Fibroblast of lung (primary cell): ENCODE measurements at regions not wholly inside any gene's neighbourhood (a gene's known extent, or its start where the extent isn't known, plus 50 kb on each side); places are given as distances from the start of the nearest gene placed in this dataset.
"Not testable (repeated sequence)": the region's sequence is repeated elsewhere in the genome, so short reads cannot be mapped to it uniquely, and the experiment has no call there.

Experiments
- DNase-seq, 2 donors: peaks; one replicate each; pipeline versions ENCODE4 v3.0.0 to v3.0.0-alpha.2; 2010; ENCODE audit warnings: low read depth in 2 of 2
- H2AFZ ChIP-seq: 2 replicates; pipeline ENCODE4 v1.5.1; 2012; ENCODE audit warnings: low read length, control low read depth, inconsistent platforms
- H3K27ac ChIP-seq: 2 replicates; pipeline ENCODE4 v1.5.1; 2011; ENCODE audit warnings: low read length, control low read depth; ENCODE audit not compliant: insufficient read depth
- H3K27me3 ChIP-seq: 2 replicates; pipeline ENCODE4 v1.5.1; 2011; ENCODE audit warnings: mild to moderate bottlenecking, low read length; ENCODE audit not compliant: control insufficient read depth, insufficient read depth
- H3K36me3 ChIP-seq: 2 replicates; pipeline ENCODE4 v1.5.1; 2011; ENCODE audit warnings: low read length; ENCODE audit not compliant: control insufficient read depth, insufficient read depth
- H3K4me1 ChIP-seq: 2 replicates; pipeline ENCODE4 v1.5.1; 2011; ENCODE audit warnings: low read length; ENCODE audit not compliant: control insufficient read depth, insufficient read depth; ENCODE audit errors: extremely low read depth
- H3K4me2 ChIP-seq: 2 replicates; pipeline ENCODE4 v1.5.1; 2011; ENCODE audit warnings: low read length, control low read depth; ENCODE audit not compliant: insufficient read depth; ENCODE audit errors: extremely low read depth
- H3K4me3 ChIP-seq, 4 experiments: fragments of 200-600 bp in 1 of 4; sonication (generic) in 1 of 4; replicated peaks in 1 of 4; 2 replicates each; pipeline ENCODE4 v1.5.1; 2011 to 2016; ENCODE audit warnings: low read length in 4 of 4, low read depth in 3 of 4, mild to moderate bottlenecking in 3 of 4, control low read depth in 2 of 4, inconsistent platforms in 1 of 4, mixed read lengths in 1 of 4; ENCODE audit not compliant: insufficient read depth in 1 of 4; ENCODE audit errors: control extremely low read depth in 1 of 4
- H3K79me2 ChIP-seq: 2 replicates; pipeline ENCODE4 v1.5.1; 2012; ENCODE audit warnings: mild to moderate bottlenecking, low read length, inconsistent platforms; ENCODE audit not compliant: control insufficient read depth, insufficient read depth
- H3K9ac ChIP-seq: 2 replicates; pipeline ENCODE4 v1.5.1; 2011; ENCODE audit warnings: mild to moderate bottlenecking, low read length, control low read depth; ENCODE audit not compliant: insufficient read depth
- H3K9me3 ChIP-seq: 2 replicates; pipeline ENCODE4 v1.5.1; 2012; ENCODE audit warnings: low read depth, low read length; ENCODE audit not compliant: control insufficient read depth, insufficient read depth
- H4K20me1 ChIP-seq: 2 replicates; pipeline ENCODE4 v1.5.1; 2011; ENCODE audit warnings: low read length; ENCODE audit not compliant: control insufficient read depth, insufficient read depth; ENCODE audit errors: extremely low read depth
- EZH2 ChIP-seq: IDR thresholded peaks from 2 replicates; pipeline ENCODE4 v1.5.1; 2012; ENCODE audit warnings: low read length, control low read depth, mild to moderate bottlenecking; ENCODE audit errors: missing control alignments
- TF ChIP-seq, protein P1 (sequence below), 2 donors: IDR thresholded peaks in 1 of 2; conservative IDR thresholded peaks in 1 of 2; 1 replicate in 1 of 2; 2 replicates in 1 of 2; pipeline ENCODE4 v1.5.1; 2011 to 2012; ENCODE audit warnings: low read length in 2 of 2, control low read depth in 1 of 2, inconsistent platforms in 1 of 2, low read depth in 1 of 2, mild to moderate bottlenecking in 1 of 2

DNA sequence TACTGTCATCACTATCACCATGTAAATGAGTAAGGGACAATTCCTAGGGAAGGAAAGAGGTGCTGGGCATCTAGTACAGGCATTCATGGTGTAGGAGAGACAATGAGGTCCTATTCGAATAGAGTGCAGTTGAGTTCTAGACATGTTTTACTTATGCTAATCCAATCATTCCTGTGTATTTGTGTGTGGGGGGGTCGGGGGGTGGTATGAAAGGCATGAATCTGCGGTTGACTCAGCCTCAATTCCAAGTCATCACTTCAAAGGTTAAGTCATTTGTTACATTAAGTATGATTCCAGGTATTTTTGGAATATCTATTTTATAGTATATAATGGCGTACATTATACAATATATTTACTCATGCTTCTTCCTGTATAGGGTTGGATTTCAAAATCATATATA, 163.1 kb upstream of the GALNT15 start:
- no peaks in the 10 kb centered on the region for H4K20me1 ChIP-seq
- H3K79me2 ChIP-seq, result no peaks in the 10 kb centered on the region
- no peak overlapping the region for H3K27ac ChIP-seq
- no peak for TF ChIP-seq EZH2
- TF ChIP-seq, protein P1, sequence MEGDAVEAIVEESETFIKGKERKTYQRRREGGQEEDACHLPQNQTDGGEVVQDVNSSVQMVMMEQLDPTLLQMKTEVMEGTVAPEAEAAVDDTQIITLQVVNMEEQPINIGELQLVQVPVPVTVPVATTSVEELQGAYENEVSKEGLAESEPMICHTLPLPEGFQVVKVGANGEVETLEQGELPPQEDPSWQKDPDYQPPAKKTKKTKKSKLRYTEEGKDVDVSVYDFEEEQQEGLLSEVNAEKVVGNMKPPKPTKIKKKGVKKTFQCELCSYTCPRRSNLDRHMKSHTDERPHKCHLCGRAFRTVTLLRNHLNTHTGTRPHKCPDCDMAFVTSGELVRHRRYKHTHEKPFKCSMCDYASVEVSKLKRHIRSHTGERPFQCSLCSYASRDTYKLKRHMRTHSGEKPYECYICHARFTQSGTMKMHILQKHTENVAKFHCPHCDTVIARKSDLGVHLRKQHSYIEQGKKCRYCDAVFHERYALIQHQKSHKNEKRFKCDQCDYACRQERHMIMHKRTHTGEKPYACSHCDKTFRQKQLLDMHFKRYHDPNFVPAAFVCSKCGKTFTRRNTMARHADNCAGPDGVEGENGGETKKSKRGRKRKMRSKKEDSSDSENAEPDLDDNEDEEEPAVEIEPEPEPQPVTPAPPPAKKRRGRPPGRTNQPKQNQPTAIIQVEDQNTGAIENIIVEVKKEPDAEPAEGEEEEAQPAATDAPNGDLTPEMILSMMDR (conservative IDR thresholded peaks at IDR 0.05 in 1 of 2, IDR thresholded peaks at IDR 0.05 in 1 of 2; ENCODE audit: low read depth in 1 of 2, low read length in 2 of 2), result no peak
- H3K9ac ChIP-seq, result no peak overlapping the region
- H3K4me2 ChIP-seq, result no peak overlapping the region
- H3K9me3 ChIP-seq, result no peaks in the 10 kb centered on the region
- peaks cover 10% of the 10 kb centered on the region for H3K4me1 ChIP-seq
- no peak overlapping the region for H3K4me3 ChIP-seq
- no peaks in the 10 kb centered on the region for H3K36me3 ChIP-seq
- H3K27me3 ChIP-seq, result no peaks in the 10 kb centered on the region
- no peak overlapping the region for H2AFZ ChIP-seq
- DNase-seq, result peak in 1 of 2 donors; percentile 70

DNA sequence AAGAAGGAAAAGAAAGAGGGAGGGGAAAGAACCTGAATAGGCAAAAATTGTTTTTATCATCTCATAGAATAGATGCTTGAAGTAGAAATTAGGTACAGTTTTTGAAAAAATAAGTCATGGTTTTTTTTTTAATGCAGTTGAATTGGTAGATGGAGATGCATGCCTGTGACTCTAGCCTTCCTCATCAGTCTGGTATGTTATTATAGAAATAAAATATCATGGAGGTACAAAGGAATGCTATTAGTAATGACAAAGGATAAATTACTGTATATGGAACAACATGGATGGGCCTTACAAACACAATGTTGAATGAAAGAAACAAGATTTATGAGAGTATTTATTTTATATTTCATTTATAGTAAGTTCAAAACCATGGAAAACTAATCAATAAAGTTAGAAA, 162.4 kb upstream of the GALNT15 start:
- Histone ChIP-seq H3K4me1 (peaks cover 10% of the 10 kb centered on the region), H3K36me3 (no peaks in the 10 kb centered on the region), H3K4me3 (no peak overlapping the region), H4K20me1 (no peaks in the 10 kb centered on the region), H3K27ac (peak overlapping the region; percentile 35), H3K79me2 (no peaks in the 10 kb centered on the region), H3K9ac (no peak overlapping the region), H2AFZ (no peak overlapping the region), H3K4me2 (no peak overlapping the region), H3K9me3 (no peaks in the 10 kb centered on the region), H3K27me3 (no peaks in the 10 kb centered on the region)
- TF ChIP-seq, protein P1 (conservative IDR thresholded peaks at IDR 0.05 in 1 of 2, IDR thresholded peaks at IDR 0.05 in 1 of 2; ENCODE audit: low read depth in 1 of 2, low read length in 2 of 2), result no peak
- TF ChIP-seq EZH2, result no peak
- DNase-seq, result peak; percentile 42 to 82

DNA sequence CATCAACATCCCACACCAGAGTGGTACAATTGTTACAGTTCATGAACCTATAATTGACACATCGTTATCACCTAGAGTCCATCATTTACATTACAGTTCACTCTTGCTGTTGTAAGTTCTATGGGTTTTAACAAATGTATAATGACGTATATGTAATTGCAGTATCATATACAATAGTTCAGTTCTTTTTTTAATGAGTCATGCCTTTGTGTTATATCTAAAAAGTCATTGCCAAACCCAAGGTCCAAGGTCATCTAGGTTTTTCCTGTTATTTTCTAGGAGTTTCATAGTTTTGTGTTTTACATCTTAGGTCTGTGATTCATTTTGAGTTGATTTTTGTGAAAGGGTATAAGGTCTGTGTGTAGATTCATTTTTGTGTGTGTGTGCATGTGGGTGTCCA, 160.9 kb upstream of the GALNT15 start:
- peak; percentile 66 to 73 for DNase-seq
- H3K9ac ChIP-seq, result no peak overlapping the region
- H3K4me3 ChIP-seq, result no peak overlapping the region
- H3K79me2 ChIP-seq, result no peaks in the 10 kb centered on the region
- TF ChIP-seq, protein P1 (conservative IDR thresholded peaks at IDR 0.05 in 1 of 2, IDR thresholded peaks at IDR 0.05 in 1 of 2; ENCODE audit: low read depth in 1 of 2, low read length in 2 of 2), result no peak
- no peak for TF ChIP-seq EZH2
- peak overlapping the region; percentile 27 for H3K27ac ChIP-seq
- H2AFZ ChIP-seq, result no peak overlapping the region
- peak overlapping the region; percentile 13 for H3K4me2 ChIP-seq
- no peaks in the 10 kb centered on the region for H3K9me3 ChIP-seq
- H3K36me3 ChIP-seq, result no peaks in the 10 kb centered on the region
- H3K4me1 ChIP-seq, result peaks cover 10% of the 10 kb centered on the region
- H3K27me3 ChIP-seq, result no peaks in the 10 kb centered on the region
- no peaks in the 10 kb centered on the region for H4K20me1 ChIP-seq

DNA sequence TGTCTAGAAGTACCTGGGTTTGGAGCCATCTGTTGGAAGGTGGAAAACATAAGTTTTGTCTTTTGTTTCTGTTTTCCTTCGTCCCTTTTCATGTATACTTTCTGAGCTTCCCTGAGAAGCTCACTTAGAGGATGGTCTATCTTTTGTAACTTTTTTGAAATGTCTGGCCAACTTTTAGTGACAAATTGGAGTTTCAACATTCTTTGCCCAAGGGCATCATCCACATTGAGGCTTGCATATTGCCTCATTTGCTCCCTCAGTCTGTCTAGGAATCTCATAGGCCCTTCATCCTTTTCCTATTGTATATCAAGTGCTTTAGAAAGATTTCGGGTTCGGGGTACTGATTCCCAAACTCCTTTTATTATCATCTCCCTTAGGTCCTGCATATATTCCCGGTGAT, 152.7 kb upstream of the GALNT15 start:
- H4K20me1 ChIP-seq, H3K4me2 ChIP-seq, H3K9me3 ChIP-seq, H3K79me2 ChIP-seq, H3K27ac ChIP-seq, H3K36me3 ChIP-seq, H3K4me1 ChIP-seq, H2AFZ ChIP-seq, H3K27me3 ChIP-seq, DNase-seq, H3K9ac ChIP-seq, H3K4me3 ChIP-seq: not testable (repeated sequence)

DNA sequence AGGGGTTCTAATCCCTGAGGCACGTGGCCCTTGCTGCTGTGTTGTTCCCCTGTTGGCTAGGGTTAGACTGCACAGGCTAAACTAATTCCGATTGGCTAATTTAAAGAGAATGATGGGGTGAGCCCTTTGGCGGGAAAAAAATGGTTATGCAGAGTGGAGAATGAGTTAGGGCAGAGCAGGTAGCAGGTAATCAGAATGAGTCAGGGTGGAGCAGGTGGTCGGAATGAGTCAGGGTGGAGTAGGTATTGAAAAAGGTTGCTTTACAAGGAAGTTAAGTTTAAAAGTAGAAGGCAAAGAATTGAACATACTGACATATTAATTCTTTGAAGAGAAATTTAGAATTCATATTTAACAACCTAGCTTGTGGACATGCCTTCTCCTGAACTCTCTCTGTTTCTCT, 150.6 kb upstream of the GALNT15 start:
- H3K4me2 ChIP-seq, H3K4me3 ChIP-seq, H3K9me3 ChIP-seq, DNase-seq, H3K27me3 ChIP-seq, H3K9ac ChIP-seq, H2AFZ ChIP-seq, H4K20me1 ChIP-seq, H3K4me1 ChIP-seq, H3K79me2 ChIP-seq, H3K36me3 ChIP-seq, H3K27ac ChIP-seq: not testable (repeated sequence)
